Stimulated activated CD4-positive, alpha-beta T cell treated with anti-CD3 and anti-CD28 coated beads, TNF-alpha, amount 100 ng/mL, for 1 hour (primary cell): ENCODE measurements at regions not wholly inside any gene's neighbourhood (a gene's known extent, or its start where the extent isn't known, plus 50 kb on each side); places are given as distances from the start of the nearest gene placed in this dataset.
"Not testable (repeated sequence)": the region's sequence is repeated elsewhere in the genome, so short reads cannot be mapped to it uniquely, and the experiment has no call there.

ENCODE experiments used
- DNase-seq, 3 donors: peaks; one replicate each; pipeline ENCODE4 v3.0.0-alpha.2; 2020; ENCODE audit warnings: low read depth in 3 of 3, low spot score in 1 of 3

- DNase-seq = no peak
These were observed 78.1 kb upstream of the YWHAQ start for GRCh38 chr2:9708683-9709538.

- DNase-seq = no peak
These were observed 78.9 kb upstream of the YWHAQ start for GRCh38 chr2:9709539-9710285.

GRCh38 chr2:9710311-9710710 is 79.5 kb upstream of the YWHAQ start:
- DNase-seq = no peak

GRCh38 chr2:9712263-9712662 is 81.5 kb upstream of the YWHAQ start:
- DNase-seq = no peak

GRCh38 chr2:9714630-9715214 is 83.9 kb upstream of the YWHAQ start:
- DNase-seq = no peak

- DNase-seq = no peak
These were observed 84.4 kb upstream of the YWHAQ start for GRCh38 chr2:9715238-9715637.

- DNase-seq = no peak
These were observed 87.2 kb upstream of the YWHAQ start for GRCh38 chr2:9717886-9718451.

- DNase-seq = no peak
These were observed 89.7 kb upstream of the YWHAQ start for GRCh38 chr2:9720352-9721093.

GRCh38 chr2:9721344-9721743 is 90.5 kb upstream of the YWHAQ start:
- DNase-seq = no peak

GRCh38 chr2:9722451-9722850 is 91.7 kb upstream of the YWHAQ start:
- DNase-seq = no peak

- DNase-seq = no peak
These were observed 93.8 kb upstream of the YWHAQ start for GRCh38 chr2:9724565-9724964.

GRCh38 chr2:9725106-9725505 is 94.3 kb upstream of the YWHAQ start:
- DNase-seq = no peak

- not testable (repeated sequence) for DNase-seq
These were observed 95.2 kb upstream of the YWHAQ start for GRCh38 chr2:9726016-9726415.

- not testable (repeated sequence) for DNase-seq
These were observed 99.7 kb upstream of the YWHAQ start for GRCh38 chr2:9730523-9730922.

GRCh38 chr2:9732824-9733223 is 102.0 kb upstream of the YWHAQ start:
- DNase-seq = no peak

- no peak for DNase-seq
These were observed 103.5 kb upstream of the YWHAQ start for GRCh38 chr2:9734308-9734707.

- no peak for DNase-seq
These were observed 104.5 kb upstream of the YWHAQ start for GRCh38 chr2:9735335-9735734.

- DNase-seq = no peak
These were observed 105.2 kb upstream of the YWHAQ start for GRCh38 chr2:9736021-9736420.

- no peak for DNase-seq
These were observed 106.0 kb upstream of the TAF1B start for GRCh38 chr2:9737053-9737875.

- DNase-seq = no peak
These were observed 105.2 kb upstream of the TAF1B start for GRCh38 chr2:9738062-9738461.
